RWPE2 (cell line): ENCODE measurements at regions not wholly inside any gene's neighbourhood (a gene's known extent, or its start where the extent isn't known, plus 50 kb on each side); places are given as distances from the start of the nearest gene placed in this dataset.

Experiments used
- ATAC-seq: fragments of 200-7000 bp; cut with Tn5 transposase; 3 replicates; pipeline ENCODE4 v1.9.1; 2021; ENCODE audit warnings: low read depth
- DNase-seq: peaks from one replicate; pipeline ENCODE4 v3.0.0-alpha.2; 2020; ENCODE audit warnings: low spot score
- H3K27ac ChIP-seq: fragments of 450-650 bp; 2 replicates; pipeline ENCODE4 v1.5.1; 2017; ENCODE audit warnings: mild to moderate bottlenecking; ENCODE audit not compliant: poor library complexity, severe bottlenecking
- H3K27me3 ChIP-seq: fragments of 250-450 bp; sonication (Bioruptor Pico); 2 replicates; pipeline ENCODE4 v1.5.1; 2021; ENCODE audit warnings: mild to moderate bottlenecking, moderate library complexity; ENCODE audit not compliant: insufficient read depth, poor library complexity, severe bottlenecking
- H3K36me3 ChIP-seq: fragments of 250-450 bp; sonication (Bioruptor Pico); 2 replicates; pipeline ENCODE4 v1.5.1; 2020; ENCODE audit warnings: low read depth, mild to moderate bottlenecking, moderate library complexity
- H3K4me1 ChIP-seq: fragments of 250-450 bp; sonication (Bioruptor Pico); 2 replicates; pipeline ENCODE4 v1.5.1; 2021; ENCODE audit warnings: mild to moderate bottlenecking, moderate library complexity; ENCODE audit not compliant: insufficient read depth, poor library complexity, severe bottlenecking
- H3K4me3 ChIP-seq: fragments of 250-450 bp; sonication (Bioruptor Pico); 2 replicates; pipeline ENCODE4 v1.5.1; 2021; ENCODE audit warnings: mild to moderate bottlenecking, moderate library complexity; ENCODE audit not compliant: severe bottlenecking
- H3K9me3 ChIP-seq: fragments of 250-450 bp; sonication (Bioruptor Pico); 2 replicates; pipeline ENCODE4 v1.5.1; 2021; ENCODE audit warnings: mild to moderate bottlenecking, moderate library complexity; ENCODE audit not compliant: severe bottlenecking
- CTCF ChIP-seq: fragments of 450-650 bp; IDR thresholded peaks from one replicate; pipeline ENCODE4 v1.5.1; 2017; ENCODE audit warnings: mild to moderate bottlenecking, moderate library complexity; ENCODE audit not compliant: poor library complexity, severe bottlenecking

GRCh38 chr13:111943229-111943795 is 123.6 kb upstream of the SOX1 start:
- Histone ChIP-seq H3K27ac (no peak overlapping the region), H3K36me3 (no peaks in the 10 kb centered on the region), H3K9me3 (peaks cover 2% of the 10 kb centered on the region), H3K4me1 (no peaks in the 10 kb centered on the region), H3K4me3 (no peak overlapping the region), H3K27me3 (peaks cover 3% of the 10 kb centered on the region)
- no peak for TF ChIP-seq CTCF
- ATAC-seq: no peak
- DNase-seq: no peak

- Histone ChIP-seq H3K27me3 (peaks cover 5% of the 10 kb centered on the region), H3K27ac (no peak overlapping the region), H3K4me3 (no peak overlapping the region), H3K4me1 (no peaks in the 10 kb centered on the region), H3K36me3 (no peaks in the 10 kb centered on the region), H3K9me3 (peaks cover 2% of the 10 kb centered on the region)
- DNase-seq (no peak), ATAC-seq (no peak)
- no peak for TF ChIP-seq CTCF
Measured at GRCh38 chr13:111944171-111944583, 122.8 kb upstream of the SOX1 start.

GRCh38 chr13:111945086-111945485 is 121.9 kb upstream of the SOX1 start:
- H3K36me3 ChIP-seq: no peaks in the 10 kb centered on the region
- H3K27ac ChIP-seq: no peak overlapping the region
- no peak for ATAC-seq
- no peak for DNase-seq
- H3K27me3 ChIP-seq: peaks cover 5% of the 10 kb centered on the region
- H3K4me1 ChIP-seq: no peaks in the 10 kb centered on the region
- TF ChIP-seq CTCF: no peak
- H3K4me3 ChIP-seq: no peak overlapping the region
- H3K9me3 ChIP-seq: peaks cover 2% of the 10 kb centered on the region

GRCh38 chr13:111946214-111946613 is 120.7 kb upstream of the SOX1 start:
- ATAC-seq (no peak), DNase-seq (no peak)
- Histone ChIP-seq H3K27me3 (peaks cover 5% of the 10 kb centered on the region), H3K4me3 (no peak overlapping the region), H3K4me1 (no peaks in the 10 kb centered on the region), H3K9me3 (peaks cover 4% of the 10 kb centered on the region), H3K27ac (no peak overlapping the region), H3K36me3 (no peaks in the 10 kb centered on the region)
- no peak for TF ChIP-seq CTCF

- TF ChIP-seq CTCF: no peak
- Histone ChIP-seq H3K4me3 (no peak overlapping the region), H3K27me3 (peaks cover 5% of the 10 kb centered on the region), H3K9me3 (peaks cover 4% of the 10 kb centered on the region), H3K4me1 (no peaks in the 10 kb centered on the region), H3K27ac (no peak overlapping the region), H3K36me3 (no peaks in the 10 kb centered on the region)
- ATAC-seq: peak; percentile 74
- DNase-seq: no peak
Measured at GRCh38 chr13:111947026-111947810, 119.7 kb upstream of the SOX1 start.
